ENCODE measurements at regions not wholly inside any gene's neighbourhood (a gene's known extent, or its start where the extent isn't known, plus 50 kb on each side); places are given as distances from the start of the nearest gene placed in this dataset.

- TF ChIP-seq EZH2 (IDR thresholded peaks at IDR 0.05; ENCODE audit: borderline replicate concordance, low read length) (no peak), CTCF (conservative IDR thresholded peaks at IDR 0.05 in 1 of 2, IDR thresholded peaks at IDR 0.05 in 1 of 2; ENCODE audit: extremely low read depth in 1 of 2, insufficient read depth in 1 of 2, low read depth in 1 of 2, low read length in 2 of 2) (no peak)
These were observed 95.0 kb downstream of the PCSK1 start for GRCh38 chr5:96338091-96338490.

All from mammary epithelial cell (primary cell).